Lower leg skin (tissue), 3 donors: ENCODE measurements at regions not wholly inside any gene's neighbourhood (a gene's known extent, or its start where the extent isn't known, plus 50 kb on each side); places are given as distances from the start of the nearest gene placed in this dataset.
"Not testable (repeated sequence)": the region's sequence is repeated elsewhere in the genome, so short reads cannot be mapped to it uniquely, and the experiment has no call there.

Experiments
- POLR2A ChIP-seq, 2 donors: fragments of 450-650 bp; IDR thresholded peaks; one replicate each; pipeline ENCODE4 v1.6.1; 2016 to 2017; ENCODE audit warnings: antibody characterized with exemption in 2 of 2, mild to moderate bottlenecking in 1 of 2, moderate library complexity in 1 of 2
- TF ChIP-seq, protein P1 (sequence below), 3 donors: fragments of 450-650 bp; IDR thresholded peaks; one replicate each; pipeline ENCODE4 v1.5.1; 2016; ENCODE audit warnings: antibody characterized with exemption in 3 of 3, mild to moderate bottlenecking in 3 of 3, moderate library complexity in 2 of 3

DNA sequence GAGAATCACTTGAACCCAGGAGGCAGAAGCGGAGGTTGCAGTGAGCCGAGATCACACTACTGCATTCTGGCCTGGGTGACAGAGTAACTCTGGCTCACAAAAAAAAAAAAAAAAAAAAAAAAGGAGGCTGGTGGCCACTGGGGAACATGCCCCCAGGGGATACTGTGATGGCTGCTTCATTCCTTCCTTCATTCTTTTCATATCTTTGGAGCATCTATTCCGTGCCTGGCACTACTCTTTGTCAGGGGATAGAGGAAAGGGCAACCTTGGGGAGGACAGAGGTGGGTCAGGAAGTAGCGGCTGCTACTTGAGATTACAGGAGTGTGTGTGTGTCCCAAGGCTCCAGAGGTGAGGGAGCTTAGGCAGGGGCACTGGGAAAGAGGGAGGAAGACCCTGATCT lies 236.4 kb upstream of the NUPR2 start:
- TF ChIP-seq POLR2A (IDR thresholded peaks at IDR 0.05) = not testable (repeated sequence)
- TF ChIP-seq, protein P1, sequence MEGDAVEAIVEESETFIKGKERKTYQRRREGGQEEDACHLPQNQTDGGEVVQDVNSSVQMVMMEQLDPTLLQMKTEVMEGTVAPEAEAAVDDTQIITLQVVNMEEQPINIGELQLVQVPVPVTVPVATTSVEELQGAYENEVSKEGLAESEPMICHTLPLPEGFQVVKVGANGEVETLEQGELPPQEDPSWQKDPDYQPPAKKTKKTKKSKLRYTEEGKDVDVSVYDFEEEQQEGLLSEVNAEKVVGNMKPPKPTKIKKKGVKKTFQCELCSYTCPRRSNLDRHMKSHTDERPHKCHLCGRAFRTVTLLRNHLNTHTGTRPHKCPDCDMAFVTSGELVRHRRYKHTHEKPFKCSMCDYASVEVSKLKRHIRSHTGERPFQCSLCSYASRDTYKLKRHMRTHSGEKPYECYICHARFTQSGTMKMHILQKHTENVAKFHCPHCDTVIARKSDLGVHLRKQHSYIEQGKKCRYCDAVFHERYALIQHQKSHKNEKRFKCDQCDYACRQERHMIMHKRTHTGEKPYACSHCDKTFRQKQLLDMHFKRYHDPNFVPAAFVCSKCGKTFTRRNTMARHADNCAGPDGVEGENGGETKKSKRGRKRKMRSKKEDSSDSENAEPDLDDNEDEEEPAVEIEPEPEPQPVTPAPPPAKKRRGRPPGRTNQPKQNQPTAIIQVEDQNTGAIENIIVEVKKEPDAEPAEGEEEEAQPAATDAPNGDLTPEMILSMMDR (IDR thresholded peaks at IDR 0.05) = not testable (repeated sequence)
